ENCODE measurements at regions not wholly inside any gene's neighbourhood (a gene's known extent, or its start where the extent isn't known, plus 50 kb on each side); places are given as distances from the start of the nearest gene placed in this dataset.

DNA sequence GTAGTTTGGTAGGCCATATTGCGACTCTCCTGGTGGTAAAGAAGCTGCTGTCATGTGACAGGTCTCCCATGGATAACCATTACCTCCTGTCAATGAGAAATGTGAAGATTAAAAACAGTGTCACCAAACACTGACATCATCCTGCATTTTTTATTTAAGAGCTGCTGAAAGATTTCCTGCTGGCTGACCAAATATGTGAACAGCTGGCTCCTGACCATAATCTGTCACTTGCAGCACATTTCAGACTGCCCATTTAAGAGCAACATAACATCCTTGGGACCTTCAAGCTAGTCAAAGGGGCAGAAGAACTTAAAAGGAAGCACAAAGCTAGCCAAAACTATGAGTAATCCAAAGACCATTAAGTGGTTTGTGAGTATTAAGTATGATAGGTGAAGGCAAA lies 288.0 kb downstream of the IZUMO3 start:
- TF ChIP-seq, protein P1, sequence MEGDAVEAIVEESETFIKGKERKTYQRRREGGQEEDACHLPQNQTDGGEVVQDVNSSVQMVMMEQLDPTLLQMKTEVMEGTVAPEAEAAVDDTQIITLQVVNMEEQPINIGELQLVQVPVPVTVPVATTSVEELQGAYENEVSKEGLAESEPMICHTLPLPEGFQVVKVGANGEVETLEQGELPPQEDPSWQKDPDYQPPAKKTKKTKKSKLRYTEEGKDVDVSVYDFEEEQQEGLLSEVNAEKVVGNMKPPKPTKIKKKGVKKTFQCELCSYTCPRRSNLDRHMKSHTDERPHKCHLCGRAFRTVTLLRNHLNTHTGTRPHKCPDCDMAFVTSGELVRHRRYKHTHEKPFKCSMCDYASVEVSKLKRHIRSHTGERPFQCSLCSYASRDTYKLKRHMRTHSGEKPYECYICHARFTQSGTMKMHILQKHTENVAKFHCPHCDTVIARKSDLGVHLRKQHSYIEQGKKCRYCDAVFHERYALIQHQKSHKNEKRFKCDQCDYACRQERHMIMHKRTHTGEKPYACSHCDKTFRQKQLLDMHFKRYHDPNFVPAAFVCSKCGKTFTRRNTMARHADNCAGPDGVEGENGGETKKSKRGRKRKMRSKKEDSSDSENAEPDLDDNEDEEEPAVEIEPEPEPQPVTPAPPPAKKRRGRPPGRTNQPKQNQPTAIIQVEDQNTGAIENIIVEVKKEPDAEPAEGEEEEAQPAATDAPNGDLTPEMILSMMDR (conservative IDR thresholded peaks at IDR 0.05 in 1 of 2, IDR thresholded peaks at IDR 0.05 in 1 of 2; ENCODE audit: extremely low read depth in 1 of 2, insufficient read depth in 1 of 2, low read depth in 1 of 2, low read length in 2 of 2), result no peak
- TF ChIP-seq EZH2 (IDR thresholded peaks at IDR 0.05; ENCODE audit: borderline replicate concordance, low read length), result no peak

Data from mammary epithelial cell (primary cell).